DOHH2 (cell line): ENCODE measurements at regions not wholly inside any gene's neighbourhood (a gene's known extent, or its start where the extent isn't known, plus 50 kb on each side); places are given as distances from the start of the nearest gene placed in this dataset.

Source experiments
- CTCF ChIP-seq: fragments of 200-600 bp; sonication (generic); IDR thresholded peaks from one replicate; pipeline ENCODE4 v1.5.1; 2014; ENCODE audit warnings: antibody characterized with exemption, mild to moderate bottlenecking, low read depth, low read length; ENCODE audit not compliant: poor library complexity, severe bottlenecking
- EZH2phosphoT487 ChIP-seq: fragments of 200-600 bp; sonication (generic); IDR thresholded peaks from 2 replicates; pipeline ENCODE4 v1.6.1; 2017; ENCODE audit warnings: borderline replicate concordance, mild to moderate bottlenecking, antibody characterized with exemption, low read length, moderate library complexity, mixed read lengths

- TF ChIP-seq CTCF: no peak
- TF ChIP-seq EZH2phosphoT487: no peak
Measured at GRCh38 chr17:14717859-14718258, 417.0 kb downstream of the HS3ST3B1 start.
